Embryonic facial prominence (tissue), 1 donor: ENCODE measurements at regions not wholly inside any gene's neighbourhood (a gene's known extent, or its start where the extent isn't known, plus 50 kb on each side); places are given as distances from the start of the nearest gene placed in this dataset.

ENCODE experiments used
- DNase-seq: peaks from one replicate; pipeline ENCODE4 v3.0.0-alpha.2; 2016; ENCODE audit errors: extremely low spot score

- no peak for DNase-seq
Measured at GRCh38 chr5:126208691-126209090, 214.5 kb upstream of the GRAMD2B start.

- no peak for DNase-seq
Measured at GRCh38 chr5:126210955-126211354, 212.3 kb upstream of the GRAMD2B start.

- DNase-seq = no peak
Measured at GRCh38 chr5:126219616-126220015, 203.6 kb upstream of the GRAMD2B start.

- DNase-seq = no peak
Measured at GRCh38 chr5:126220725-126221124, 202.5 kb upstream of the GRAMD2B start.

GRCh38 chr5:126228934-126229333 lies 194.3 kb upstream of the GRAMD2B start:
- no peak for DNase-seq

- DNase-seq = no peak
Measured at GRCh38 chr5:126233256-126233655, 190.0 kb upstream of the GRAMD2B start.

GRCh38 chr5:126234563-126235195 lies 188.5 kb upstream of the GRAMD2B start:
- DNase-seq = no peak

GRCh38 chr5:126235628-126236027 lies 187.6 kb upstream of the GRAMD2B start:
- DNase-seq = no peak

- no peak for DNase-seq
Measured at GRCh38 chr5:126236994-126237393, 186.2 kb upstream of the GRAMD2B start.

- no peak for DNase-seq
Measured at GRCh38 chr5:126248611-126249010, 174.6 kb upstream of the GRAMD2B start.

GRCh38 chr5:126251024-126251423 lies 172.2 kb upstream of the GRAMD2B start:
- DNase-seq = no peak

- no peak for DNase-seq
Measured at GRCh38 chr5:126253406-126253805, 169.8 kb upstream of the GRAMD2B start.

GRCh38 chr5:126263591-126264184 lies 159.5 kb upstream of the GRAMD2B start:
- no peak for DNase-seq

- DNase-seq = no peak
Measured at GRCh38 chr5:126265917-126266316, 157.3 kb upstream of the GRAMD2B start.

- no peak for DNase-seq
Measured at GRCh38 chr5:126267438-126267837, 155.8 kb upstream of the GRAMD2B start.

GRCh38 chr5:126268697-126269315 lies 154.4 kb upstream of the GRAMD2B start:
- no peak for DNase-seq

GRCh38 chr5:126269511-126269910 lies 153.7 kb upstream of the GRAMD2B start:
- no peak for DNase-seq

- DNase-seq = no peak
Measured at GRCh38 chr5:126271141-126271540, 152.1 kb upstream of the GRAMD2B start.

- DNase-seq = no peak
Measured at GRCh38 chr5:126274076-126274762, 149.0 kb upstream of the GRAMD2B start.

- no peak for DNase-seq
Measured at GRCh38 chr5:126274763-126275125, 148.5 kb upstream of the GRAMD2B start.

- DNase-seq = no peak
Measured at GRCh38 chr5:126277762-126278161, 145.4 kb upstream of the GRAMD2B start.

- no peak for DNase-seq
Measured at GRCh38 chr5:126280343-126280742, 142.9 kb upstream of the GRAMD2B start.

- DNase-seq = no peak
Measured at GRCh38 chr5:126280846-126281245, 142.4 kb upstream of the GRAMD2B start.
